ENCODE measurements at regions not wholly inside any gene's neighbourhood (a gene's known extent, or its start where the extent isn't known, plus 50 kb on each side); places are given as distances from the start of the nearest gene placed in this dataset.
"Not testable (repeated sequence)": the region's sequence is repeated elsewhere in the genome, so short reads cannot be mapped to it uniquely, and the experiment has no call there.

DNA sequence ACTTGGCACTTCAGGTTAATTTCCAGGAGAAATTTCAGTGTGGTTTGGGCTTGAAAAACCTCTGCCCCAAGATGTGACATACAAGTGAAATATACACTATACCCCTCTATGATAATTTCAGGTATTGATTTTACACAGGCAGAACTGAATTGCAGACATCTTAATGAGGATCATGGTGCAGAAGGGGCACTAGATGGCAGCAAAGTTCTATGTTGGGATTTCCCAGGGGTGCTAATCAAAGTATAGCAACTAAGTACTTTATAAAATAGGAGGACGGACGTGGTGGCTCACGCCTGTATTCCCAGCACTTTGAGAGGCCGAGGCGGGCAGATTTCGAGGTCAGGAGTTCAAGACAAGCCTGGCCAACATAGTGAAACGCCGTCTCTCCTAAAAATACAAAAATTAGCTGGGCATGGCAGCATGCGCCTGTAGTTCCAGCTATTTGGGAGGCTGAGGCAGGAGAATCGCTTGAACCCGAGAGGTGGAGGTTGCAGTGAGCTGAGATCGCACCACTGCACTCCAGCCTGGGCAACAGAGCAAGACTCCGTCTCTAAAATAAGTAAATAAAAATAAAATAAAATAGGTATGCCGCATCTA, 555.7 kb downstream of the ETS1 start:
- TF ChIP-seq, protein P1, sequence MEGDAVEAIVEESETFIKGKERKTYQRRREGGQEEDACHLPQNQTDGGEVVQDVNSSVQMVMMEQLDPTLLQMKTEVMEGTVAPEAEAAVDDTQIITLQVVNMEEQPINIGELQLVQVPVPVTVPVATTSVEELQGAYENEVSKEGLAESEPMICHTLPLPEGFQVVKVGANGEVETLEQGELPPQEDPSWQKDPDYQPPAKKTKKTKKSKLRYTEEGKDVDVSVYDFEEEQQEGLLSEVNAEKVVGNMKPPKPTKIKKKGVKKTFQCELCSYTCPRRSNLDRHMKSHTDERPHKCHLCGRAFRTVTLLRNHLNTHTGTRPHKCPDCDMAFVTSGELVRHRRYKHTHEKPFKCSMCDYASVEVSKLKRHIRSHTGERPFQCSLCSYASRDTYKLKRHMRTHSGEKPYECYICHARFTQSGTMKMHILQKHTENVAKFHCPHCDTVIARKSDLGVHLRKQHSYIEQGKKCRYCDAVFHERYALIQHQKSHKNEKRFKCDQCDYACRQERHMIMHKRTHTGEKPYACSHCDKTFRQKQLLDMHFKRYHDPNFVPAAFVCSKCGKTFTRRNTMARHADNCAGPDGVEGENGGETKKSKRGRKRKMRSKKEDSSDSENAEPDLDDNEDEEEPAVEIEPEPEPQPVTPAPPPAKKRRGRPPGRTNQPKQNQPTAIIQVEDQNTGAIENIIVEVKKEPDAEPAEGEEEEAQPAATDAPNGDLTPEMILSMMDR (IDR thresholded peaks at IDR 0.05): peak; percentile 50 to 86 (median 80)
- not testable (repeated sequence) for TF ChIP-seq POLR2A, POLR2AphosphoS5 (IDR thresholded peaks at IDR 0.05)

All from prostate gland (tissue), 2 donors.